Spinal cord (tissue), 9 donors: ENCODE measurements at regions not wholly inside any gene's neighbourhood (a gene's known extent, or its start where the extent isn't known, plus 50 kb on each side); places are given as distances from the start of the nearest gene placed in this dataset.

Experiments
- DNase-seq, 6 donors: peaks; one replicate each; pipeline versions ENCODE4 v3.0.0 to v3.0.0-alpha.2; 2013 to 2015; ENCODE audit warnings: low spot score in 6 of 6, low read depth in 4 of 6
- H3K27ac ChIP-seq: one replicate; pipeline ENCODE4 v1.5.1; 2013; ENCODE audit warnings: low read depth, low read length, control low read depth
- H3K27me3 ChIP-seq: one replicate; pipeline ENCODE4 v1.6.1; 2013; ENCODE audit warnings: low read length; ENCODE audit not compliant: control insufficient read depth, insufficient read depth
- H3K36me3 ChIP-seq: one replicate; pipeline ENCODE4 v1.6.1; 2013; ENCODE audit warnings: low read length; ENCODE audit not compliant: control insufficient read depth, insufficient read depth
- H3K4me1 ChIP-seq: one replicate; pipeline ENCODE4 v1.6.1; 2013; ENCODE audit warnings: low read length; ENCODE audit not compliant: control insufficient read depth, insufficient read depth
- H3K4me3 ChIP-seq: one replicate; pipeline ENCODE4 v1.5.1; 2013; ENCODE audit warnings: low read depth, low read length, control low read depth
- H3K9me3 ChIP-seq: one replicate; pipeline ENCODE4 v1.6.1; 2013; ENCODE audit warnings: low read length; ENCODE audit not compliant: control insufficient read depth, insufficient read depth
- WGBS: methylation state at CpG from one replicate; pipeline ENCODE4 v1.1.5; 2013; ENCODE audit warnings: missing lambda C conversion rate; ENCODE audit not compliant: insufficient coverage; 5-methylcytosine and 5-hydroxymethylcytosine counted together
- donor health status: healthy.

DNA sequence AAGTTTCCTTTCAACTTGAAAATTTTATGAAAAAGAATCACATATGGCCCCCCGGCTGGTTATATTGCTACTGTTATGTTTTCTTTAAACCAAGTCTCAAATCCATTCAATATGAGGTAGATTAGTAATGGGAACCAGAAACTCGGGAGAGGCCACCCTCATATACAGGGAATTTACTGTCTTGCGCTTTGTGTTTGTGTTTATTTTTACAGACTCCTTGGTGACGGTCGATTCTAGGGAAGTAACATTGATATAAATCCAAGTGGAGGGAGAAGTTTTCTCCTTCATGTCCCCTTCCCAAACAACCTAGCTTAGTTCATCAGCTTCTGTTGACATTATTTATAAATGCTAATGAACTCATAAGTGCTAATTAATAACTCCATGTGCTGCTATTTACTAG is 163.5 kb upstream of the LMO4 start:
- H3K9me3 ChIP-seq, result no peaks in the 10 kb centered on the region
- no peak for DNase-seq
- no peaks in the 10 kb centered on the region for H3K27me3 ChIP-seq
- no peak overlapping the region for H3K4me3 ChIP-seq
- H3K36me3 ChIP-seq, result no peaks in the 10 kb centered on the region
- no CpG with 5 or more reads among the region's 5 CpGs for WGBS
- H3K27ac ChIP-seq, result no peak overlapping the region
- H3K4me1 ChIP-seq, result peaks cover 17% of the 10 kb centered on the region

DNA sequence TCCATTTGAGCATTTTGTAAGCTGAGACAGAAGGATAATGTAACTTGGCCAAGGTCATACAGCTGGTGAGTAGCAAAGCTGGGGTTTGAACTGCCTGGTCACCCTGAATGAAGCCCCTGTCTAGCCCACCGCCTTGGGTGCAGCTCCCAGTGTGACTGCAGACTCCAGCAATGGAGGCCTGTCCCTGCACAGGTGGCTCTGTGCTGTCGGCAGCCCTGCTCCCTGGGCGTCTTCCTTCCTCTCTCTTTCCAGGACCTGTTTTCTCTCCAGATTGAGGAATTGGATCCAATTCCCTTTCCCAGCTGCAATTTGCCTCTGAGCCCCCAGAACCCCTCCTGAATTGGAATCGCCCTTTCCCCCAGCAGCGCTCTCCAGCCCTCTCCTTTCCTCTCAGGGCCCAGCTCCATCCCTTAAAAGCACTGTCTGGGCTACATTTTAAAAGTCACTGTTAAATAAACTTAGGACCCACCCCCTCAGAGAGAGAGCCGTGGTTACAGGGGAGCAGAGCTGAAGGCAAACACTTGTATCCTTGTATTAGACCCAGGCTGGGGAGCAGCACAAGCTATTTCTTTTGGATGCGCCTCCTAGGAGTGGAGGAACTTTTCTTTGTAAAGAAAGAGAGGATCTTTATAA is 161.4 kb upstream of the LMO4 start:
- Histone ChIP-seq H3K27ac (peak overlapping the region; percentile 82), H3K9me3 (no peaks in the 10 kb centered on the region), H3K4me1 (peaks cover 17% of the 10 kb centered on the region), H3K4me3 (no peak overlapping the region), H3K27me3 (no peaks in the 10 kb centered on the region), H3K36me3 (no peaks in the 10 kb centered on the region)
- peak in 1 of 6 donors; percentile 53 for DNase-seq
- 55% methylated on average over 6 of the region's 7 CpGs for WGBS

DNA sequence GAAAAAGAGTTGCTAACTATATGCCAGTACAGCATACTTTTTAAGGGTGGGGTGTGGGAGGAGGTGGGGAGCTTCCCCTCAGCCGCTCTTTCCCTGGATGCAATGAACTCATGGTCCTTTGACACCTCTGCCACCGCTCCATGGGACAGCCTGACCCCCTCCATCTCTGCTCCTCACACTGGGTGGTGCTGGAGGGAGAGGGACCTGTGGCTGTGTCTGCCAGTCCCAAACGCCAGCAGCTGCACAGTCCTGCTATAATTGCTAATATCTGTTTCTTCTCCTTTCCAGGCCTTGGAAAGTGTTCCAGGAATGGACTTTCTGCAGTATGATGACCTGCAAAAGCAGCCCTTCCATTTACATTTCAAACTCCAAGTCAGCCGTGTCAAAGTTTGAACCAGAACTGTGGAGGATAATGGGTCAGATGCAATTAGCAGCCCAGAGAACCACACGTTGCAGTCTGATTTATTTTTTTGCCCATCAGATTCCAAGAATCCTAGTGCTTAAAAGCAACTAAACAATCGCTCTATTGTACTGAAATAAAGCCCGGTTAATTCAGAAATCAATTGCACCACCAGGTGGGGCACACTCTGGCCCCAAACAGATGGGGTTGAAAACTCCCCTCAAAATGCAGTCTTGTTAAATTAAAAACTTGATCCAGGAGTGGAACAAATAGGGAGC is 160.7 kb upstream of the LMO4 start:
- no peak overlapping the region for H3K4me3 ChIP-seq
- no peaks in the 10 kb centered on the region for H3K9me3 ChIP-seq
- 44% methylated on average over 2 of the region's 7 CpGs for WGBS
- H3K27me3 ChIP-seq, result no peaks in the 10 kb centered on the region
- H3K36me3 ChIP-seq, result no peaks in the 10 kb centered on the region
- H3K4me1 ChIP-seq, result peaks cover 17% of the 10 kb centered on the region
- peak overlapping the region; percentile 82 for H3K27ac ChIP-seq
- peak in 1 of 6 donors; percentile 69 for DNase-seq

DNA sequence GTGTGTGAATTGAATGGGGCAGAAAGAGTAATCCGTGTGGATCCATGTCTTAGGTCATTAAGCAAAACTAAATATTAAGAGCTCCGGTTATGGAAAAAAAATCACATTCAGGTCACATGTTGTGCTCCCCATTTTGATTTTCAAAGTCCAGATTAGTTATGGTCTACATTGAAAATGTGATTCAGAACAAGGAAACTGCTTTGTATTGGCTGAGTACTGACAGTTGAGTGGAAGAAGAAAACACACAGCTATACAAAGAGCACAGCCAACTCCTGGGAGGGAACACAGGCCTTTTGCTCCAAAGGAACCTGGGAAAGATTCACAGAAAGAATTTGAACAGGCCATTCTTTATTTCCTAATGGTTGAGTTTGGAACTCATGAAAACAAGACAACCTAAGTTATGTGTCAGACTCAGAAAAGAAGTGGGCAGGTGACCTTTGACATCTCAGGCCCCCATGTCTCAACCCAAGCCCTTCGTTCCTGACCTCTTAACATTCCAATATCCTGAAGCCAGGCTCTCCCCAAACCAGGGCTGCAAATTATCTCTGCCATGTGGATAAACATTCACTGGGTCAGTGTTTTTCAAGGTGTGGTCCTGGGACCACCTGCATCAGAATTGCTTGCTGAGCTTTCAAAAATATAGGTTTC is 159.3 kb upstream of the LMO4 start:
- DNase-seq, result peak in 1 of 6 donors; percentile 54
- 82% methylated on average over 1 of the region's 3 CpGs for WGBS
- peak overlapping the region; percentile 82 for H3K27ac ChIP-seq
- H3K9me3 ChIP-seq, result no peaks in the 10 kb centered on the region
- no peaks in the 10 kb centered on the region for H3K27me3 ChIP-seq
- H3K4me3 ChIP-seq, result no peak overlapping the region
- peaks cover 17% of the 10 kb centered on the region for H3K4me1 ChIP-seq
- H3K36me3 ChIP-seq, result no peaks in the 10 kb centered on the region

DNA sequence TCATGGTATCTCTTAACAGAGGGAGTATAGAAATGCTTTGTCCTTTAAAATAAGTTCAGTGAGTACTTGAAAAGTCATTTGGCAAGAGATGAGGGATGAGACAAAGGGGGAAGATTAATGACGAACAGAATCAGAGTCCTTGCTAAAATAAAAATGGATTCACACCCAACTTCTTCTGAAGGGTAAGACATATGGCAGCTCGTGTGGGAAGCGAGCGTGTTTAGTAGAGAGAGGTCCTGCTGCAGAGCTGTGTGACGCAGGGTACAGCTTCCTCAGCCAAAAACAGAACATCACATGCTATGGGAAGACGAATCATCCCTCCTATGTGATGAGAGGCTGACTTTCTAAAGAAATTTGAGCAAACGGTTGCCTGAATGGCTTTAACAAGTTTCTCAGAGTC is 158.5 kb upstream of the LMO4 start:
- no peaks in the 10 kb centered on the region for H3K9me3 ChIP-seq
- H3K4me1 ChIP-seq, result peaks cover 17% of the 10 kb centered on the region
- no peaks in the 10 kb centered on the region for H3K27me3 ChIP-seq
- DNase-seq, result peak in 1 of 6 donors; percentile 82
- H3K36me3 ChIP-seq, result no peaks in the 10 kb centered on the region
- H3K4me3 ChIP-seq, result no peak overlapping the region
- WGBS, result 66% methylated on average over 4 of the region's 7 CpGs
- H3K27ac ChIP-seq, result peak overlapping the region; percentile 82

DNA sequence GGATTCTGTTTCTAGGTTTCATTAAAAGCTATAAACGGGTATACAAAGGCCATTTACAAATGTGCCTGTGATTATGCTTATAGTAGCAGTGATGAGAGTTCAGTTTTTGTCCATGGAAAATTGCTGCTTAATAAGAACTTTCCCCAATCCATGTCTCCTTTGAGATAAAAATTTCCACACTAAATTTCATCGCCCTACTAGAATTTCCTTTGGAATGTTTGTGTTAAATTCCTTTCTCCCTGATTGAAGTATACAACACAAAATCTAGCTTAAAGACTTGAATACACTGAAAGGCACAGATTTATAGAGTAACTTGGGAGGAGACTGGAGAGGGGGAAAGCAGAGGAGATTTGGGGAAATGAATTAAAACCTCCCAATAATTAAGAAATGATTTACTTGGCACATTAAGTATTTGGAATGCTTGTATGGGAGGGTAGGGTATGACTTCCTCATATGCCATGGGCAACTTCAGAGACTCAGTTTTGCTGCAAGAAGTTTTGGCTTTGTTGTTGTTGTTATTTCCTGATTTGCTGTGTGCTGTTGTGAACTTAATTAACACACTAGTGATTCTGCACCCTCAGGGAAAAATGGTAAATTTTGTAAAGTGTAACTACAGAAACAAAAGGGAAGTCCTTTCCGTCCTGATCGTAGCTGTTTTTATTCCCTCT is 157.6 kb upstream of the LMO4 start:
- 100% methylated on average over 1 of the region's 4 CpGs for WGBS

DNA sequence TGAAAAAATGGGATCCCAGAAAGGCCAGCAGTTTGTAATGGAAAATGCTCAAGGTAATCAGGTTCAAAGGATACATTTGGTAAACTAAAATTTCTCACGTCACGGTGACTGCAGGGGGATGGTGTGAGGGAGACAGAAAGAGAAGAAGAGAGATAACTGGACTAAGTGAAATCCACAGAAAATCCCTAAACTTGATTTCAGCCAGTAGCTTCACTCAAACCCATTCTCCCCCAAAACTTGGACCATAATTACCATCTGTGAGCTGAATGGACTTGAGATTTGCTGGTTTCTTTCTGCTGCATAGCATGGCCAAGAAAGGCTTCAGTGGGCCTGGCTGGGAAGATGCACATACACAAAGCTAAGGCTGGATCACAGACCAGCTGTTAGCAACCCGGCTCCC is 155.4 kb upstream of the LMO4 start:
- H3K4me3 ChIP-seq, result no peak overlapping the region
- H3K9me3 ChIP-seq, result no peaks in the 10 kb centered on the region
- no peaks in the 10 kb centered on the region for H3K36me3 ChIP-seq
- WGBS, result no CpG with 5 or more reads among the region's 3 CpGs
- H3K27ac ChIP-seq, result no peak overlapping the region
- no peaks in the 10 kb centered on the region for H3K4me1 ChIP-seq
- no peak for DNase-seq
- no peaks in the 10 kb centered on the region for H3K27me3 ChIP-seq

More for the DNA sequence above, 157.6 kb upstream of the LMO4 start:
- Histone ChIP-seq H3K9me3 (no peaks in the 10 kb centered on the region), H3K4me3 (no peak overlapping the region), H3K27me3 (no peaks in the 10 kb centered on the region), H3K36me3 (no peaks in the 10 kb centered on the region), H3K27ac (peak overlapping the region; percentile 37), H3K4me1 (peaks cover 17% of the 10 kb centered on the region)
- no peak for DNase-seq

DNA sequence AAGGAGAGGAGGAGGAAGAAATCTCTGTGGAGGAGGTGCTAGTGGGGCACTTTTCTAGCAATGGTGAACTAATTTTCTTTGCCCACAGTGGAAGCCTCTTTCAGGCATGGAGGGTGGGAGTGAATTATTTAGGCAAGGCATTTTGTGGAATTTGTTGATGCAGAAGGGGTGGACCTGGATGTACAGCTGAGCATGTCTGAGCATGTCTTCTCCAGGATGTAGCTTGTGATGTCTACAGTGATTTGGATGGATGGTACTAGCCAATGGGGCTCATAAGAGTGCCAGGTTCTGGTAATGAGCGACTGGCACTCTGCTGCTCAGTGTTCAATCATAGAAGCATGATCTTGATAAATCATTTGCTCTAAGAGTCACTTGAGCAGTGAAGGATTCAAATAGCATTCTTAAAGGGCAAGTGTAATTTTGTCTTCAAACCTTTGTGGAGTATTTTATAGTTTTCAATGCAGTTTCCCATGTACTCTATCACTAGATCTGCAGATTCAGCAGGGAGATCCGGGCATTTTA is 153.9 kb upstream of the LMO4 start:
- H3K4me1 ChIP-seq, result no peaks in the 10 kb centered on the region

DNA sequence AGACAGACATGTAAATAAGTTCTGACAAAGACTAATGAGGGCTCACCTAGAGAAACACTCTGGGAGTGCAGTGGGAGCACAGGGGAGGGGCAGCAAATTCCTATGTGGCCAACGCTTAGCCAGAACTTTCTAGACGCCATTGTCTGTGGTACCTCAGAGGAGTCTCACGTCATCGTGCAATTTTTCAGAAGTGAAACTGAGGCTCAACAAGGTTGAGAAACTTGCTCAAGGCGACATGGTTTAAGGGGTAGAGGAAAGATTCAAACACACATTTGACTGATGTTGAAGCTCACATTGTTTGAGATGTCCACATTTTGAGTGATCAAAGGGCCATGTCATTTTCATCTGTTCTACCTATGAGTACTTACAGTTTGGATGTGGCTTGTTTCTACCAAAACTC is 152.6 kb upstream of the LMO4 start:
- Histone ChIP-seq H3K4me1 (no peaks in the 10 kb centered on the region), H3K27me3 (no peaks in the 10 kb centered on the region), H3K4me3 (no peak overlapping the region), H3K9me3 (no peaks in the 10 kb centered on the region), H3K36me3 (no peaks in the 10 kb centered on the region), H3K27ac (no peak overlapping the region)
- DNase-seq, result no peak
- WGBS, result 91% methylated on average over 5 of the region's 5 CpGs

More for the DNA sequence above, 153.9 kb upstream of the LMO4 start:
- H3K27me3 ChIP-seq, result no peaks in the 10 kb centered on the region
- WGBS, result 100% methylated on average over 2 of the region's 2 CpGs
- no peaks in the 10 kb centered on the region for H3K9me3 ChIP-seq
- H3K27ac ChIP-seq, result no peak overlapping the region
- no peak overlapping the region for H3K4me3 ChIP-seq
- DNase-seq, result no peak
- H3K36me3 ChIP-seq, result no peaks in the 10 kb centered on the region
